ENCODE measurements at regions not wholly inside any gene's neighbourhood (a gene's known extent, or its start where the extent isn't known, plus 50 kb on each side); places are given as distances from the start of the nearest gene placed in this dataset.

DNA sequence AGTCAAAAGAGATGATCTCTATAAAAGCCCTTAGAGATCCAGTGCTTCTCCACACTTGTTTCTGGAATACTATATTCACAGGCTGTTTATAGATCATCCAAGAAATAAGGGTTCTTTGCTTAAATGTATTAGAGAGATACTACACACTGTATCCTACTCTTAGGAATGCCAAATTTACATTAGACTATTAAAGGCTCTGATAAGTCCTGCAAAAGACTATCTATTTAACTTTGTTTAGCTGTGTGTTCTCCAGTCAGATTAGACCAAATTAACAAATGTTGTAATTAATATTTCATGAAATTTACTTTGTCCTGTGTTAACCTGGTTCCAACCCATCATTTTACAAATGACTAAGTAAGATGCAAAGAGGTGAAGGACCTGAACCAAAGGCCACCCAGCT is 260.5 kb upstream of the ZIC3 start:
- TF ChIP-seq, protein P1, sequence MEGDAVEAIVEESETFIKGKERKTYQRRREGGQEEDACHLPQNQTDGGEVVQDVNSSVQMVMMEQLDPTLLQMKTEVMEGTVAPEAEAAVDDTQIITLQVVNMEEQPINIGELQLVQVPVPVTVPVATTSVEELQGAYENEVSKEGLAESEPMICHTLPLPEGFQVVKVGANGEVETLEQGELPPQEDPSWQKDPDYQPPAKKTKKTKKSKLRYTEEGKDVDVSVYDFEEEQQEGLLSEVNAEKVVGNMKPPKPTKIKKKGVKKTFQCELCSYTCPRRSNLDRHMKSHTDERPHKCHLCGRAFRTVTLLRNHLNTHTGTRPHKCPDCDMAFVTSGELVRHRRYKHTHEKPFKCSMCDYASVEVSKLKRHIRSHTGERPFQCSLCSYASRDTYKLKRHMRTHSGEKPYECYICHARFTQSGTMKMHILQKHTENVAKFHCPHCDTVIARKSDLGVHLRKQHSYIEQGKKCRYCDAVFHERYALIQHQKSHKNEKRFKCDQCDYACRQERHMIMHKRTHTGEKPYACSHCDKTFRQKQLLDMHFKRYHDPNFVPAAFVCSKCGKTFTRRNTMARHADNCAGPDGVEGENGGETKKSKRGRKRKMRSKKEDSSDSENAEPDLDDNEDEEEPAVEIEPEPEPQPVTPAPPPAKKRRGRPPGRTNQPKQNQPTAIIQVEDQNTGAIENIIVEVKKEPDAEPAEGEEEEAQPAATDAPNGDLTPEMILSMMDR (IDR thresholded peaks at IDR 0.05), result no peak
- no peak for TF ChIP-seq EZH2 (IDR thresholded peaks at IDR 0.05)
- TF ChIP-seq EZH2phosphoT487 (IDR thresholded peaks at IDR 0.05), result no peak
